H9 (cell line): ENCODE measurements at regions not wholly inside any gene's neighbourhood (a gene's known extent, or its start where the extent isn't known, plus 50 kb on each side); places are given as distances from the start of the nearest gene placed in this dataset.

Experiments
- DNase-seq: peaks from one replicate; pipeline ENCODE4 v3.0.0-alpha.2; 2017
- H2AFZ ChIP-seq: one replicate; pipeline ENCODE4 v1.6.1; 2013; ENCODE audit warnings: mild to moderate bottlenecking, low read length, control low read depth, moderate library complexity
- H2AK5ac ChIP-seq: 2 replicates; pipeline ENCODE4 v1.6.1; 2013; ENCODE audit warnings: low read length, control low read depth, mixed read lengths; ENCODE audit not compliant: insufficient read length
- H2BK120ac ChIP-seq: one replicate; pipeline ENCODE4 v1.6.1; 2013; ENCODE audit warnings: low read depth, mild to moderate bottlenecking, low read length, control low read depth, inconsistent platforms; ENCODE audit not compliant: poor library complexity, severe bottlenecking
- H2BK12ac ChIP-seq: 2 replicates; pipeline ENCODE4 v1.6.1; 2013; ENCODE audit warnings: low read length, control low read depth, mixed read lengths, low read depth; ENCODE audit not compliant: insufficient read length
- H2BK15ac ChIP-seq: 2 replicates; pipeline ENCODE4 v1.6.1; 2013; ENCODE audit warnings: low read depth, low read length, control low read depth
- H2BK20ac ChIP-seq: one replicate; pipeline ENCODE4 v1.6.1; 2013; ENCODE audit warnings: low read depth, mild to moderate bottlenecking, low read length, control low read depth, inconsistent platforms; ENCODE audit not compliant: poor library complexity, severe bottlenecking
- H2BK5ac ChIP-seq: 2 replicates; pipeline ENCODE4 v1.6.1; 2013; ENCODE audit warnings: low read length, control low read depth, mixed read lengths; ENCODE audit not compliant: insufficient read length
- H3K14ac ChIP-seq: 2 replicates; pipeline ENCODE4 v1.6.1; 2013; ENCODE audit warnings: low read length, control low read depth; ENCODE audit not compliant: insufficient read depth
- H3K18ac ChIP-seq: 2 replicates; pipeline ENCODE4 v1.6.1; 2013; ENCODE audit warnings: low read depth, mild to moderate bottlenecking, mixed read lengths, low read length, control low read depth; ENCODE audit not compliant: insufficient read length
- H3K23ac ChIP-seq: 2 replicates; pipeline ENCODE4 v1.6.1; 2013; ENCODE audit warnings: low read length, control low read depth, mixed read lengths, low read depth; ENCODE audit not compliant: insufficient read length
- H3K23me2 ChIP-seq: 2 replicates; pipeline ENCODE4 v1.6.1; 2013; ENCODE audit warnings: low read depth, mild to moderate bottlenecking, mixed read lengths, low read length, control low read depth; ENCODE audit not compliant: insufficient read length, poor library complexity, severe bottlenecking
- H3K27ac ChIP-seq: 2 replicates; pipeline ENCODE4 v1.5.1; 2013; ENCODE audit warnings: low read length, control low read depth, mixed read lengths, low read depth; ENCODE audit not compliant: insufficient read length
- H3K27me3 ChIP-seq: 2 replicates; pipeline ENCODE4 v1.6.1; 2013; ENCODE audit warnings: low read length, control low read depth, inconsistent platforms; ENCODE audit not compliant: insufficient read depth
- H3K4ac ChIP-seq: 2 replicates; pipeline ENCODE4 v1.6.1; 2013; ENCODE audit warnings: low read depth, mild to moderate bottlenecking, control low read depth, inconsistent platforms, low read length, moderate library complexity
- H3K4me1 ChIP-seq: 2 replicates; pipeline ENCODE4 v1.6.1; 2013; ENCODE audit warnings: low read length, control low read depth, inconsistent platforms; ENCODE audit not compliant: insufficient read depth
- H3K4me2 ChIP-seq: 2 replicates; pipeline ENCODE4 v1.6.1; 2013; ENCODE audit warnings: low read length, control low read depth, mixed read lengths; ENCODE audit not compliant: insufficient read length, insufficient read depth
- H3K56ac ChIP-seq: 2 replicates; pipeline ENCODE4 v1.6.1; 2013; ENCODE audit warnings: low read depth, mild to moderate bottlenecking, mixed read lengths, low read length, control low read depth; ENCODE audit not compliant: insufficient read length
- H3K79me1 ChIP-seq: 2 replicates; pipeline ENCODE4 v1.6.1; 2013; ENCODE audit warnings: low read depth, mild to moderate bottlenecking, moderate library complexity, low read length, control low read depth, inconsistent platforms; ENCODE audit not compliant: insufficient read depth, poor library complexity, severe bottlenecking
- H3K79me2 ChIP-seq: 2 replicates; pipeline ENCODE4 v1.6.1; 2013; ENCODE audit warnings: low read length, control low read depth, inconsistent platforms; ENCODE audit not compliant: insufficient read depth
- H3K9ac ChIP-seq: 2 replicates; pipeline ENCODE4 v1.6.1; 2013; ENCODE audit warnings: low read length, control low read depth, mixed read lengths; ENCODE audit not compliant: insufficient read length; ENCODE audit errors: extremely low read depth
- H3K9me3 ChIP-seq: one replicate; pipeline ENCODE4 v1.6.1; 2013; ENCODE audit warnings: low read depth, low read length, inconsistent platforms; ENCODE audit not compliant: control insufficient read depth
- H3T11ph ChIP-seq: one replicate; pipeline ENCODE4 v1.6.1; 2013; ENCODE audit warnings: mild to moderate bottlenecking, low read length, control low read depth, inconsistent platforms
- H4K20me1 ChIP-seq: one replicate; pipeline ENCODE4 v1.6.1; 2013; ENCODE audit not compliant: control insufficient read depth, insufficient read length, insufficient read depth
- H4K5ac ChIP-seq: 2 replicates; pipeline ENCODE4 v1.6.1; 2013; ENCODE audit warnings: low read depth, mild to moderate bottlenecking, mixed read lengths, low read length, control low read depth; ENCODE audit not compliant: insufficient read length
- H4K8ac ChIP-seq: replicated peaks from 2 replicates; pipeline ENCODE4 v1.6.1; 2013; ENCODE audit warnings: low read length, control low read depth, mixed read lengths, low read depth; ENCODE audit not compliant: insufficient read length
- H4K91ac ChIP-seq: 2 replicates; pipeline ENCODE4 v1.6.1; 2013; ENCODE audit warnings: low read depth, mild to moderate bottlenecking, moderate library complexity, mixed read lengths, low read length, control low read depth; ENCODE audit not compliant: insufficient read length
- H3K27ac Mint-ChIP-seq, 3 experiments: 2 replicates in 2 of 3; 3 replicates in 1 of 3; pipeline ENCODE4 v1.8.0; 2020 to 2021; ENCODE audit warnings: mixed read lengths in 3 of 3, mild to moderate bottlenecking in 1 of 3, moderate library complexity in 1 of 3
- H3K27me3 Mint-ChIP-seq: 2 replicates; pipeline ENCODE4 v1.8.0; 2021; ENCODE audit warnings: low read depth, mild to moderate bottlenecking, moderate library complexity, mixed read lengths
- H3K36me3 Mint-ChIP-seq, 3 experiments: 2 replicates in 2 of 3; 3 replicates in 1 of 3; pipeline ENCODE4 v1.8.0; 2020 to 2021; ENCODE audit warnings: low read depth in 3 of 3, mixed read lengths in 3 of 3; ENCODE audit not compliant: insufficient read depth in 1 of 3
- H3K4me1 Mint-ChIP-seq, 2 experiments: 2 replicates each; pipeline ENCODE4 v1.8.0; 2020; ENCODE audit warnings: mixed read lengths in 2 of 2
- H3K4me3 Mint-ChIP-seq, 2 experiments: 2 replicates in 1 of 2; 3 replicates in 1 of 2; pipeline ENCODE4 v1.8.0; 2020 to 2021; ENCODE audit warnings: mild to moderate bottlenecking in 2 of 2, mixed read lengths in 2 of 2, moderate library complexity in 1 of 2
- H3K9me3 Mint-ChIP-seq, 2 experiments: 2 replicates in 1 of 2; 3 replicates in 1 of 2; pipeline ENCODE4 v1.8.0; 2020; ENCODE audit warnings: mild to moderate bottlenecking in 2 of 2, mixed read lengths in 2 of 2, moderate library complexity in 1 of 2
- TF ChIP-seq, protein P1 (sequence below): fragments of 200-600 bp; sonication (generic); conservative IDR thresholded peaks from 3 replicates; pipeline ENCODE4 v1.8.0; 2021; ENCODE audit warnings: antibody characterized with exemption, mild to moderate bottlenecking

DNA sequence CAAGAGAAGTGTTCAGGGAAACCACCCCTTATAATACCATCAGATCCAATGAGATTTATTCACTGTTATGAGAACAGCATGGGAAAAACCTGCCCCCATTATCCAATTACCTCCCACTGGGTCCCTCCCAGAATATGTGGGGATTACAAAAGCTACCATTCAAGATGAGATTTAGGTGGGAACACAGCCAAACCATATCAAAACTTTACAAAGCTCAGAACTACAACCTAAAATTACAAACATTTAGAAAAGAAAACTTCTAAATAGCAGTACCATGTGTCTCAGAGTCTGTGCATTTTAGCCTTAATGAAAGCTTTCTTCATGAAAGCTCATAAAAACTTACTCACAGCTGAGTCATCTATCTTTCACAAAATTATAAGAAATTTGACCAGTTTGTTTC, 1442.8 kb upstream of the PCDH7 start:
- Histone ChIP-seq H3K4me2 (no peak overlapping the region), H4K5ac (no peak overlapping the region), H2BK5ac (no peak overlapping the region), H2AK5ac (no peak overlapping the region), H3K27ac (no peak overlapping the region), H3K23me2 (no peaks in the 10 kb centered on the region), H3K79me1 (no peaks in the 10 kb centered on the region), H3K4me1 (no peaks in the 10 kb centered on the region), H2BK15ac (no peak overlapping the region), H3K23ac (no peak overlapping the region), H2BK20ac (no peak overlapping the region), H3K56ac (no peak overlapping the region), H2BK120ac (no peak overlapping the region), H4K20me1 (no peaks in the 10 kb centered on the region), H3K79me2 (no peaks in the 10 kb centered on the region), H3K4ac (no peak overlapping the region), H3T11ph (no peak overlapping the region), H3K27me3 (no peaks in the 10 kb centered on the region), H3K18ac (no peak overlapping the region), H4K91ac (no peak overlapping the region), H3K9ac (no peak overlapping the region), H4K8ac (no peak overlapping the region), H3K9me3 (no peaks in the 10 kb centered on the region), H2BK12ac (no peak overlapping the region), H2AFZ (no peak overlapping the region), H3K14ac (no peak overlapping the region)
- Mint-ChIP-seq H3K36me3 (no peaks in the 10 kb centered on the region; a peak in 1 of 7 replicates), H3K4me1 (no peaks in the 10 kb centered on the region), H3K9me3 (peaks cover 0 to 2% of the 10 kb centered on the region in 2 experiments; a peak in 2 of 5 replicates), H3K27me3 (no peaks in the 10 kb centered on the region), H3K4me3 (no peak overlapping the region), H3K27ac (no peak overlapping the region)
- TF ChIP-seq, protein P1, sequence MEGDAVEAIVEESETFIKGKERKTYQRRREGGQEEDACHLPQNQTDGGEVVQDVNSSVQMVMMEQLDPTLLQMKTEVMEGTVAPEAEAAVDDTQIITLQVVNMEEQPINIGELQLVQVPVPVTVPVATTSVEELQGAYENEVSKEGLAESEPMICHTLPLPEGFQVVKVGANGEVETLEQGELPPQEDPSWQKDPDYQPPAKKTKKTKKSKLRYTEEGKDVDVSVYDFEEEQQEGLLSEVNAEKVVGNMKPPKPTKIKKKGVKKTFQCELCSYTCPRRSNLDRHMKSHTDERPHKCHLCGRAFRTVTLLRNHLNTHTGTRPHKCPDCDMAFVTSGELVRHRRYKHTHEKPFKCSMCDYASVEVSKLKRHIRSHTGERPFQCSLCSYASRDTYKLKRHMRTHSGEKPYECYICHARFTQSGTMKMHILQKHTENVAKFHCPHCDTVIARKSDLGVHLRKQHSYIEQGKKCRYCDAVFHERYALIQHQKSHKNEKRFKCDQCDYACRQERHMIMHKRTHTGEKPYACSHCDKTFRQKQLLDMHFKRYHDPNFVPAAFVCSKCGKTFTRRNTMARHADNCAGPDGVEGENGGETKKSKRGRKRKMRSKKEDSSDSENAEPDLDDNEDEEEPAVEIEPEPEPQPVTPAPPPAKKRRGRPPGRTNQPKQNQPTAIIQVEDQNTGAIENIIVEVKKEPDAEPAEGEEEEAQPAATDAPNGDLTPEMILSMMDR, result no peak
- no peak for DNase-seq
